ENCODE measurements at regions not wholly inside any gene's neighbourhood (a gene's known extent, or its start where the extent isn't known, plus 50 kb on each side); places are given as distances from the start of the nearest gene placed in this dataset.

- TF ChIP-seq EZH2 (IDR thresholded peaks at IDR 0.05) (no peak), FOXP2 (optimal IDR thresholded peaks at IDR 0.05; ENCODE audit: control extremely low read depth, extremely low read length, insufficient read depth) (no peak), POLR2AphosphoS5 (IDR thresholded peaks at IDR 0.05; ENCODE audit: borderline replicate concordance, low read depth, low read length) (no peak)
These were observed 176.8 kb upstream of the SAMSN1 start for GRCh38 chr21:14722841-14723483.
